Esophagus muscularis mucosa (tissue), 4 donors: ENCODE measurements at regions not wholly inside any gene's neighbourhood (a gene's known extent, or its start where the extent isn't known, plus 50 kb on each side); places are given as distances from the start of the nearest gene placed in this dataset.

Experiments used
- DNase-seq: peaks from one replicate; pipeline ENCODE4 v3.0.0-alpha.2; 2017; ENCODE audit errors: extremely low spot score
- H3K27ac ChIP-seq, 4 donors: fragments of 200-600 bp; sonication (generic); replicated peaks in 1 of 4; 1 replicate in 3 of 4; 2 replicates in 1 of 4; pipeline ENCODE4 v1.5.1; 2016 to 2019; ENCODE audit warnings: mild to moderate bottlenecking in 1 of 4
- H3K27me3 ChIP-seq, 4 donors: fragments of 200-600 bp; sonication (generic); one replicate each; pipeline versions ENCODE4 v1.5.1 to v1.6.0; 2016 to 2019
- H3K36me3 ChIP-seq, 4 donors: fragments of 200-600 bp; sonication (generic); one replicate each; pipeline ENCODE4 v1.5.1; 2016 to 2019
- H3K4me1 ChIP-seq, 4 donors: fragments of 200-600 bp; sonication (generic); one replicate each; pipeline ENCODE4 v1.5.1; 2016 to 2019
- H3K4me3 ChIP-seq, 4 donors: fragments of 200-600 bp; sonication (generic); 1 replicate in 2 of 4; 2 replicates in 2 of 4; pipeline ENCODE4 v1.5.1; 2016 to 2019; ENCODE audit warnings: mild to moderate bottlenecking in 4 of 4, moderate library complexity in 1 of 4
- H3K9me3 ChIP-seq, 4 donors: fragments of 200-600 bp; sonication (generic); 1 replicate in 3 of 4; 2 replicates in 1 of 4; pipeline ENCODE4 v1.5.1; 2016 to 2019
- EP300 ChIP-seq: sonication (generic); formaldehyde crosslinking; IDR thresholded peaks from one replicate; pipeline ENCODE4 v1.6.1; 2017; ENCODE audit warnings: antibody characterized with exemption
- POLR2A ChIP-seq: fragments of 450-650 bp; IDR thresholded peaks from one replicate; pipeline ENCODE4 v1.6.1; 2017; ENCODE audit warnings: antibody characterized with exemption, moderate library complexity, mild to moderate bottlenecking, low read depth
- POLR2AphosphoS5 ChIP-seq, 2 donors: sonication (generic); formaldehyde crosslinking; IDR thresholded peaks; one replicate each; pipeline ENCODE4 v1.6.1; 2017; ENCODE audit warnings: antibody characterized with exemption in 2 of 2
- WGBS: methylation state at CpG from one replicate; pipeline ENCODE4 v1.1.5; 2018; 5-methylcytosine and 5-hydroxymethylcytosine counted together
- intact Hi-C: fragments of 100-400 bp; cut with DNase I; formaldehyde crosslinking; loops from one replicate; pipeline ENCODE4 v1.15.1; 2023
- TF ChIP-seq, protein P1 (sequence below), 3 experiments: fragments of 200-600 bp in 2 of 3; fragments of 450-650 bp in 1 of 3; sonication (generic) in 2 of 3; IDR thresholded peaks; one replicate each; pipeline ENCODE4 v1.5.1; 2017 to 2019; ENCODE audit warnings: antibody characterized with exemption in 3 of 3, mild to moderate bottlenecking in 2 of 3, moderate library complexity in 1 of 3

DNA sequence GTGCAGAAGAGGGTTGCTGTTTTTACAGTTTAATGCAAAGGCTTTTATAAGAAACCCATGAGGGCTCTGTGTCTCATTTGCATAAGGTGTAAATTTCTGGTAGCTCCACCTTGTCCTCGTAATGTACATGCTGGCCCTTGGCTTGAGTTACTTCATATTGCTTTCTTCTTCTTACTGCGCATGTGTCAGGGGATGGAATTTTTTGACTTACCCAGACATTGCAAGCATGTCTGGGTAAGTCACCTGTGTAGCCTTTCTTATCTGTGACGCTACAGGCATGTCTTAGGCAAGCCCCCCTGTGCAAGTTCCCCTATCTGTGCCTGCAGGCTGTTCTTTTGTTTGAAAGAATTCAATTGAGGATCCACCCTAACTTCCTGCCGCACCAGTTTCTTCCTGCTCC, 274.2 kb downstream of the ETNK1 start:
- intact Hi-C loops: no loop called here
- WGBS: 88% methylated on average over 4 of the region's 4 CpGs
- Histone ChIP-seq H3K36me3 (no peaks in the 10 kb centered on the region), H3K4me1 (no peaks in the 10 kb centered on the region), H3K27ac (no peak overlapping the region), H3K9me3 (no peaks in the 10 kb centered on the region), H3K4me3 (no peak overlapping the region), H3K27me3 (no peaks in the 10 kb centered on the region)
- no peak for TF ChIP-seq POLR2AphosphoS5 (IDR thresholded peaks at IDR 0.05)
- TF ChIP-seq POLR2A: no peak
- no peak for TF ChIP-seq EP300
- TF ChIP-seq, protein P1, sequence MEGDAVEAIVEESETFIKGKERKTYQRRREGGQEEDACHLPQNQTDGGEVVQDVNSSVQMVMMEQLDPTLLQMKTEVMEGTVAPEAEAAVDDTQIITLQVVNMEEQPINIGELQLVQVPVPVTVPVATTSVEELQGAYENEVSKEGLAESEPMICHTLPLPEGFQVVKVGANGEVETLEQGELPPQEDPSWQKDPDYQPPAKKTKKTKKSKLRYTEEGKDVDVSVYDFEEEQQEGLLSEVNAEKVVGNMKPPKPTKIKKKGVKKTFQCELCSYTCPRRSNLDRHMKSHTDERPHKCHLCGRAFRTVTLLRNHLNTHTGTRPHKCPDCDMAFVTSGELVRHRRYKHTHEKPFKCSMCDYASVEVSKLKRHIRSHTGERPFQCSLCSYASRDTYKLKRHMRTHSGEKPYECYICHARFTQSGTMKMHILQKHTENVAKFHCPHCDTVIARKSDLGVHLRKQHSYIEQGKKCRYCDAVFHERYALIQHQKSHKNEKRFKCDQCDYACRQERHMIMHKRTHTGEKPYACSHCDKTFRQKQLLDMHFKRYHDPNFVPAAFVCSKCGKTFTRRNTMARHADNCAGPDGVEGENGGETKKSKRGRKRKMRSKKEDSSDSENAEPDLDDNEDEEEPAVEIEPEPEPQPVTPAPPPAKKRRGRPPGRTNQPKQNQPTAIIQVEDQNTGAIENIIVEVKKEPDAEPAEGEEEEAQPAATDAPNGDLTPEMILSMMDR (IDR thresholded peaks at IDR 0.05): no peak
- DNase-seq: no peak

DNA sequence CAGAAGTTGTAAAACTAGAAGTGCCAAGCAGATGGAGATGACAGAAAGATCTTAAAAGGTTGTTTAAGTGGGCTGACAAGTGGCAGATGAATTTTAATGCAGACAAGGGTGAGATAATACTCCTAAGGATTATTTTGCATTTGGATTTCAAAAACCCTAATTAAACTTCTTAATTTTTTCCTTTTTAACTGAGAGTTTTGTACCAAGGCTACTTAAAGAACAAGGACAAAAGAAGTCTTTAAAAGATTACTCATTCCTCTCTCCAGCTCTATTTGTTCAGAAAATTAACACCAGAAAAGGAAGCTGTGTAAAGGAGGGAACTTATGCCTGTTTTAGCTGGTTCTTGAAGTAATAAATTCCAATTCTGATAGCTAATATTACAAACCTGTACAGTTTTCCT, 275.4 kb downstream of the ETNK1 start:
- no peak overlapping the region for H3K27ac ChIP-seq
- H3K4me1 ChIP-seq: no peaks in the 10 kb centered on the region
- H3K4me3 ChIP-seq: no peak overlapping the region
- H3K9me3 ChIP-seq: no peaks in the 10 kb centered on the region
- H3K27me3 ChIP-seq: no peaks in the 10 kb centered on the region
- no peaks in the 10 kb centered on the region for H3K36me3 ChIP-seq
- intact Hi-C loops: no loop called here
- DNase-seq: no peak
- no peak for TF ChIP-seq EP300
- TF ChIP-seq, protein P1 (IDR thresholded peaks at IDR 0.05): no peak
- no peak for TF ChIP-seq POLR2A
- TF ChIP-seq POLR2AphosphoS5 (IDR thresholded peaks at IDR 0.05): no peak

DNA sequence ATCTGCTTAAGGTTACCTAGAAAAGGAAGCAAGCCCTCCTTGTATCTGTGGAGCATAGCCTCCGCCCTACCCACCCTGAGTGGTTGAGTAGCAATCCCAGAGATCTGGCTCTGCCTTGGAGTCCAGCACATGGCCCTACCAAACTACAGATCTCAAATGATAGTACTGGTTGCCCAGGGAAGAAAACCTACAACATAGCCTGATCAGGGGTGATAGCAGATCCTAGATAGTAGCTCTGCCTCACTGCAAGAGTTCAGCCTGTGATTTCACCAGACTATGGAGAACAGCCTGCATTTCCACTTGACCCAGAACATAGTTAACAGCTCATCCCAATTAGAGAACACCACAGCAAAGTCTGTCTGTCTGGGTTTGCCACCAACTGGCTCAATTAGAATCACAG, 279.5 kb downstream of the ETNK1 start:
- Histone ChIP-seq H3K4me1 (no peaks in the 10 kb centered on the region), H3K9me3 (no peaks in the 10 kb centered on the region), H3K36me3 (no peaks in the 10 kb centered on the region), H3K27ac (no peak overlapping the region), H3K4me3 (no peak overlapping the region), H3K27me3 (no peaks in the 10 kb centered on the region)
- intact Hi-C loops: no loop called here
- TF ChIP-seq POLR2A: no peak
- TF ChIP-seq, protein P1 (IDR thresholded peaks at IDR 0.05): no peak
- TF ChIP-seq EP300: no peak
- no peak for TF ChIP-seq POLR2AphosphoS5 (IDR thresholded peaks at IDR 0.05)
- 80% methylated on average over 1 of the region's 1 CpG for WGBS
- DNase-seq: no peak

DNA sequence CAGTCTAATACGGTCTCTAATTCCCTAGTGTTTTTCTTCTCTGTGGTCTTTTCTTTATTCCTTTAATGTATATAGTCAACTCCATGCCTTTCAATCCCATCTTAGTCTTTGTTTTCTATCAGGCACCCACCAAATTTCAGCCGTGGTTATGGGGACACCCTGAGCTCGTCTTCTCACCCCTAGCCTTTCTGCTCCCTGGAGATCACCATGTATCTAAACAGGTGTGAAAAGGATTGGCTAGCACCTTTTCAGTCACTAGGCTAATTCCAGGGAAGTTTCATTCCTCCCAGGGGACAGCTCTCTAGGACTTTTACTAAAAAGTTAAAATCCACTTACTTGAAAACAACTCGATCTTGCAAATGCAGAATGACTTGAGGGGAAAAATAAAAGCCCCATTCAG, 291.3 kb downstream of the ETNK1 start:
- intact Hi-C loops: no loop called here
- TF ChIP-seq POLR2A: no peak
- TF ChIP-seq, protein P1 (IDR thresholded peaks at IDR 0.05): no peak
- TF ChIP-seq EP300: no peak
- no peak for TF ChIP-seq POLR2AphosphoS5 (IDR thresholded peaks at IDR 0.05)
- no peaks in the 10 kb centered on the region for H3K36me3 ChIP-seq
- H3K27me3 ChIP-seq: no peaks in the 10 kb centered on the region
- no peak overlapping the region for H3K27ac ChIP-seq
- no peaks in the 10 kb centered on the region for H3K4me1 ChIP-seq
- no peak for DNase-seq
- WGBS: 60% methylated on average over 4 of the region's 4 CpGs
- no peaks in the 10 kb centered on the region for H3K9me3 ChIP-seq
- no peak overlapping the region for H3K4me3 ChIP-seq

DNA sequence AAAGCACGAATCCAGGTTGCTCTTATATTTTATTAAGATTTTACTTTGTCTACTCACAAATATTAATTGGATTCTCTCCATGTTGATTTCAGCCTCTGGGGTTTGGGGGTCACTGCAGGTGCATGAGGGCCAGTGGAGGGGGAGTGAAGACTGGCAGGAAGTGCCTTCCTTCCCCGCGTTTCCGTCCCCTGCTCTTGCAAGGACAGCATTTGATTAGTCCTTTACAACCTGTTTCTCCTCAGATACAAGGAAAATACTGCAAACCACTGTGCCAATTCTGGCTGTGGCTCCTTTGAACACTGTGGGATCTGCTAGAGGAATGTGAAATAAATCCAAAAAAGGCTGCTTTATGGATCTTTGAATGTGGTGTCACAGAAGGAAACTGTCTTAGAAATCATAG, 291.8 kb downstream of the ETNK1 start:
- Histone ChIP-seq H3K4me1 (no peaks in the 10 kb centered on the region), H3K27me3 (no peaks in the 10 kb centered on the region), H3K4me3 (no peak overlapping the region), H3K36me3 (no peaks in the 10 kb centered on the region), H3K27ac (no peak overlapping the region), H3K9me3 (no peaks in the 10 kb centered on the region)
- DNase-seq: no peak
- TF ChIP-seq, protein P1 (IDR thresholded peaks at IDR 0.05): no peak
- TF ChIP-seq POLR2A (no peak), EP300 (no peak), POLR2AphosphoS5 (IDR thresholded peaks at IDR 0.05) (no peak)
- WGBS: 41% methylated on average over 4 of the region's 4 CpGs
- intact Hi-C loops: no loop called here
